IMR-90 (cell line): ENCODE measurements at regions not wholly inside any gene's neighbourhood (a gene's known extent, or its start where the extent isn't known, plus 50 kb on each side); places are given as distances from the start of the nearest gene placed in this dataset.

Experiments used
- BHLHE40 ChIP-seq: fragments of 150-350 bp; IDR thresholded peaks from 2 replicates; pipeline ENCODE4 v1.6.1; 2016; ENCODE audit warnings: mild to moderate bottlenecking, low read depth, low read length
- CEBPB ChIP-seq: IDR thresholded peaks from 2 replicates; pipeline ENCODE4 v1.6.1; 2012; ENCODE audit warnings: low read depth, low read length, improper control_type of control experiment
- CTCF ChIP-seq: conservative IDR thresholded peaks from 2 replicates; pipeline ENCODE4 v1.5.1; 2012; ENCODE audit warnings: mild to moderate bottlenecking, low read depth, low read length, improper control_type of control experiment
- FOS ChIP-seq: fragments of 150-350 bp; IDR thresholded peaks from 2 replicates; pipeline ENCODE4 v1.6.1; 2016; ENCODE audit warnings: low read depth, low read length
- MAFK ChIP-seq: IDR thresholded peaks from 2 replicates; pipeline ENCODE4 v1.6.1; 2012; ENCODE audit warnings: low read depth, low read length, improper control_type of control experiment
- POLR2A ChIP-seq: IDR thresholded peaks from 2 replicates; pipeline ENCODE4 v1.6.1; 2012; ENCODE audit warnings: mild to moderate bottlenecking, low read depth, low read length
- RAD21 ChIP-seq: IDR thresholded peaks from 2 replicates; pipeline ENCODE4 v1.6.1; 2012; ENCODE audit warnings: low read length, improper control_type of control experiment
- RCOR1 ChIP-seq: IDR thresholded peaks from 2 replicates; pipeline ENCODE4 v1.6.1; 2012; ENCODE audit warnings: mild to moderate bottlenecking, low read length, improper control_type of control experiment; ENCODE audit not compliant: insufficient replicate concordance
- RFX5 ChIP-seq: IDR thresholded peaks from 2 replicates; pipeline ENCODE4 v1.8.0; 2012; ENCODE audit warnings: low read depth, mild to moderate bottlenecking, low read length, moderate library complexity
- SMC3 ChIP-seq: fragments of 150-350 bp; IDR thresholded peaks from 2 replicates; pipeline ENCODE4 v1.6.1; 2016; ENCODE audit warnings: low read depth, mild to moderate bottlenecking, antibody characterized with exemption, low read length, moderate library complexity
- USF2 ChIP-seq: fragments of 150-350 bp; IDR thresholded peaks from 2 replicates; pipeline ENCODE4 v1.6.1; 2017; ENCODE audit warnings: mild to moderate bottlenecking, antibody characterized with exemption, low read length, low read depth

DNA sequence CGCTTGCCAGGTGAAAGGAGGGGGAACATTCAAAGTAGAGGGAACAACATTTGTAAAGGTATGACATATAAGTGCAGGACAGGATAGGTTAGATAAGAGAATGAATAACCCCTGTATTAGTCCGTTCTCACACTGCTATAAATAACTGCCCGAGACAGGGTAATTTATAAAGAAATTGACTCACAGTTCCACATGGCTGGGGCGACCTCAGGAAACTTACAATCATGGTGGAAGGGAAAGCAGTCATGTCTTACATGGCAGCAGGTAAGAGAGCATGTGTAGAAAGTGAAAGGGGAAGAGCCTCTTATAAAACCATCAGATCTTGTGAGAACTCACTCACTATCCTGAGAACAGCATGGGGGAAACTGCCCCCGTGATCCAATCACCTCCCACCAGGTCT is 223.8 kb downstream of the SOX9 start:
- TF ChIP-seq POLR2A (no peak), CTCF (no peak), RAD21 (no peak), FOS (no peak), RCOR1 (no peak), RFX5 (no peak), SMC3 (no peak), CEBPB (no peak), USF2 (no peak), BHLHE40 (no peak), MAFK (no peak)
